ENCODE measurements at regions not wholly inside any gene's neighbourhood (a gene's known extent, or its start where the extent isn't known, plus 50 kb on each side); places are given as distances from the start of the nearest gene placed in this dataset.

GRCh38 chr4:145346081-145346480, 135.6 kb upstream of the SMAD1 start:
- no peaks in the 10 kb centered on the region for H3K36me3 ChIP-seq
- no peak overlapping the region for H3K4me3 ChIP-seq
- H3K4me1 ChIP-seq (ENCODE audit: insufficient read depth) = no peaks in the 10 kb centered on the region
- DNase-seq = no peak
- H3K27ac ChIP-seq = no peak overlapping the region
- TF ChIP-seq EP300 (IDR thresholded peaks at IDR 0.05) (no peak), CTCF (IDR thresholded peaks at IDR 0.05) (no peak), POLR2A (IDR thresholded peaks at IDR 0.05) (no peak)
- no peaks in the 10 kb centered on the region for H3K9me3 ChIP-seq
- 94 to 96% (median 95%) methylated on average over 25 of the region's 25 CpGs for WGBS, 3 donors
- intact Hi-C loops (cut with DNase I) = loop anchor here in 1 of 4 donors (5.0 kb wide), 1 partner anchor 51 kb away; no protein-coding TSS in a partner anchor
- no peaks in the 10 kb centered on the region for H3K27me3 ChIP-seq

GRCh38 chr4:145345401-145345800, 136.3 kb upstream of the SMAD1 start:
- TF ChIP-seq POLR2A (IDR thresholded peaks at IDR 0.05) = no peak
- TF ChIP-seq CTCF (IDR thresholded peaks at IDR 0.05) = no peak
- no peak for TF ChIP-seq EP300 (IDR thresholded peaks at IDR 0.05)
- H3K36me3 ChIP-seq = no peaks in the 10 kb centered on the region
- no peak overlapping the region for H3K4me3 ChIP-seq
- no peak for DNase-seq
- no peaks in the 10 kb centered on the region for H3K9me3 ChIP-seq
- intact Hi-C loops (cut with DNase I) = loop anchor here in 1 of 4 donors (5.0 kb wide), 1 partner anchor 52 kb away; no protein-coding TSS in a partner anchor
- H3K27me3 ChIP-seq = no peaks in the 10 kb centered on the region
- H3K27ac ChIP-seq = no peak overlapping the region
- H3K4me1 ChIP-seq (ENCODE audit: insufficient read depth) = no peaks in the 10 kb centered on the region

- 87 to 96% (median 92%) methylated on average over 1 of the region's 1 CpG for WGBS, 3 donors
- intact Hi-C loops (cut with DNase I) = no loop called here
- Histone ChIP-seq H3K4me1 (ENCODE audit: insufficient read depth) (no peaks in the 10 kb centered on the region), H3K9me3 (no peaks in the 10 kb centered on the region), H3K36me3 (no peaks in the 10 kb centered on the region), H3K27me3 (no peaks in the 10 kb centered on the region), H3K27ac (no peak overlapping the region), H3K4me3 (no peak overlapping the region)
- TF ChIP-seq CTCF (IDR thresholded peaks at IDR 0.05) (no peak), EP300 (IDR thresholded peaks at IDR 0.05) (no peak), POLR2A (IDR thresholded peaks at IDR 0.05) (no peak)
- DNase-seq = no peak
Measured at GRCh38 chr4:145341381-145341780, 140.3 kb upstream of the SMAD1 start.

GRCh38 chr4:145340071-145340675, 141.5 kb upstream of the SMAD1 start:
- DNase-seq = no peak
- intact Hi-C loops (cut with DNase I) = no loop called here
- H3K36me3 ChIP-seq = no peaks in the 10 kb centered on the region
- 57 to 63% (median 59%) methylated on average over 7 of the region's 7 CpGs for WGBS, 3 donors
- H3K27me3 ChIP-seq = no peaks in the 10 kb centered on the region
- H3K9me3 ChIP-seq = no peaks in the 10 kb centered on the region
- no peaks in the 10 kb centered on the region for H3K4me1 ChIP-seq (ENCODE audit: insufficient read depth)
- H3K4me3 ChIP-seq = no peak overlapping the region
- H3K27ac ChIP-seq = no peak overlapping the region
- TF ChIP-seq EP300 (IDR thresholded peaks at IDR 0.05) = no peak

GRCh38 chr4:145339075-145339725, 142.5 kb upstream of the SMAD1 start:
- intact Hi-C loops (cut with DNase I) = no loop called here
- no peaks in the 10 kb centered on the region for H3K4me1 ChIP-seq (ENCODE audit: insufficient read depth)
- no peaks in the 10 kb centered on the region for H3K9me3 ChIP-seq
- 50 to 65% (median 54%) methylated on average over 3 of the region's 3 CpGs for WGBS, 3 donors
- no peak overlapping the region for H3K4me3 ChIP-seq
- H3K36me3 ChIP-seq = no peaks in the 10 kb centered on the region
- no peaks in the 10 kb centered on the region for H3K27me3 ChIP-seq
- TF ChIP-seq CTCF (IDR thresholded peaks at IDR 0.05) (no peak), POLR2A (IDR thresholded peaks at IDR 0.05) (no peak), EP300 (IDR thresholded peaks at IDR 0.05) (no peak)
- DNase-seq = no peak
- H3K27ac ChIP-seq = no peak overlapping the region

Measured in ovary (tissue), 7 donors.